Natural killer cell (primary cell): ENCODE measurements at regions not wholly inside any gene's neighbourhood (a gene's known extent, or its start where the extent isn't known, plus 50 kb on each side); places are given as distances from the start of the nearest gene placed in this dataset.

ENCODE experiments used
- ATAC-seq, 3 donors: fragments of 150-1000 bp in 2 of 3; fragments of 200-7000 bp in 1 of 3; cut with Tn5 transposase; 1 replicate in 1 of 3; 2 replicates in 2 of 3; pipeline ENCODE4 v1.10.0; 2021; ENCODE audit warnings: mild to moderate bottlenecking in 2 of 3, moderate library complexity in 2 of 3
- DNase-seq, 2 donors: peaks; one replicate each; pipeline versions ENCODE4 v3.0.0 to v3.0.0-alpha.2; 2013 to 2021; ENCODE audit warnings: mixed read lengths in 1 of 2
- H3K27ac ChIP-seq: one replicate; pipeline ENCODE4 v1.5.1; 2013; ENCODE audit warnings: mild to moderate bottlenecking, low read length
- H3K27me3 ChIP-seq: one replicate; pipeline ENCODE4 v1.6.1; 2013; ENCODE audit warnings: low read length; ENCODE audit not compliant: control insufficient read depth, insufficient read depth
- H3K36me3 ChIP-seq: one replicate; pipeline ENCODE4 v1.6.1; 2013; ENCODE audit warnings: low read length; ENCODE audit not compliant: control insufficient read depth, insufficient read depth
- H3K4me1 ChIP-seq: one replicate; pipeline ENCODE4 v1.6.1; 2013; ENCODE audit warnings: low read length; ENCODE audit not compliant: control insufficient read depth, insufficient read depth
- H3K4me3 ChIP-seq: one replicate; pipeline ENCODE4 v1.5.1; 2013; ENCODE audit warnings: low read length
- H3K9me3 ChIP-seq: one replicate; pipeline ENCODE4 v1.6.1; 2013; ENCODE audit warnings: low read length; ENCODE audit not compliant: control insufficient read depth, insufficient read depth
- H3K27ac Mint-ChIP-seq, 2 donors: one replicate each; pipeline ENCODE4 v1.8.0; 2022; ENCODE audit warnings: mild to moderate bottlenecking in 2 of 2, mixed read lengths in 2 of 2, moderate library complexity in 1 of 2
- H3K27me3 Mint-ChIP-seq, 2 donors: one replicate each; pipeline ENCODE4 v1.8.0; 2022; ENCODE audit warnings: low read depth in 2 of 2, mixed read lengths in 2 of 2
- H3K36me3 Mint-ChIP-seq: one replicate; pipeline ENCODE4 v1.8.0; 2022; ENCODE audit warnings: mixed read lengths
- H3K4me1 Mint-ChIP-seq, 2 donors: one replicate each; pipeline ENCODE4 v1.8.0; 2022; ENCODE audit warnings: mixed read lengths in 2 of 2
- H3K4me3 Mint-ChIP-seq: one replicate; pipeline ENCODE4 v1.8.0; 2022; ENCODE audit warnings: mild to moderate bottlenecking, moderate library complexity, mixed read lengths
- H3K9me3 Mint-ChIP-seq, 2 donors: one replicate each; pipeline ENCODE4 v1.8.0; 2022; ENCODE audit warnings: mixed read lengths in 2 of 2
- CTCF ChIP-seq: fragments of 200-600 bp; IDR thresholded peaks from one replicate; pipeline ENCODE4 v1.8.0; 2022; ENCODE audit warnings: antibody characterized with exemption
- WGBS: methylation state at CpG from one replicate; pipeline ENCODE4 v1.1.7; 2013; ENCODE audit warnings: missing lambda C conversion rate; ENCODE audit not compliant: insufficient coverage; 5-methylcytosine and 5-hydroxymethylcytosine counted together
- intact Hi-C: fragments of 100-400 bp; cut with micrococcal nuclease; formaldehyde crosslinking; loops from one replicate; pipeline ENCODE4 v1.14.2; 2022

- no peaks in the 10 kb centered on the region for H3K27me3 ChIP-seq
- DNase-seq (no peak), ATAC-seq (no peak)
- no peaks in the 10 kb centered on the region for H3K36me3 Mint-ChIP-seq
- H3K27ac Mint-ChIP-seq: no peak overlapping the region
- peaks cover 3 to 12% of the 10 kb centered on the region in 2 donors for H3K27me3 Mint-ChIP-seq
- TF ChIP-seq CTCF: no peak
- H3K9me3 ChIP-seq: peaks cover 7% of the 10 kb centered on the region
- no peaks in the 10 kb centered on the region for H3K36me3 ChIP-seq
- H3K4me1 Mint-ChIP-seq: no peaks in the 10 kb centered on the region
- intact Hi-C loops: no loop called here
- no peak overlapping the region for H3K4me3 ChIP-seq
- H3K4me3 Mint-ChIP-seq: no peak overlapping the region
- WGBS: 72% methylated on average over 3 of the region's 3 CpGs
- H3K27ac ChIP-seq: no peak overlapping the region
- H3K4me1 ChIP-seq: no peaks in the 10 kb centered on the region
- no peaks in the 10 kb centered on the region for H3K9me3 Mint-ChIP-seq
These were observed 1042.9 kb downstream of the UQCRFS1 start for GRCh38 chr19:28170066-28170465.

DNA sequence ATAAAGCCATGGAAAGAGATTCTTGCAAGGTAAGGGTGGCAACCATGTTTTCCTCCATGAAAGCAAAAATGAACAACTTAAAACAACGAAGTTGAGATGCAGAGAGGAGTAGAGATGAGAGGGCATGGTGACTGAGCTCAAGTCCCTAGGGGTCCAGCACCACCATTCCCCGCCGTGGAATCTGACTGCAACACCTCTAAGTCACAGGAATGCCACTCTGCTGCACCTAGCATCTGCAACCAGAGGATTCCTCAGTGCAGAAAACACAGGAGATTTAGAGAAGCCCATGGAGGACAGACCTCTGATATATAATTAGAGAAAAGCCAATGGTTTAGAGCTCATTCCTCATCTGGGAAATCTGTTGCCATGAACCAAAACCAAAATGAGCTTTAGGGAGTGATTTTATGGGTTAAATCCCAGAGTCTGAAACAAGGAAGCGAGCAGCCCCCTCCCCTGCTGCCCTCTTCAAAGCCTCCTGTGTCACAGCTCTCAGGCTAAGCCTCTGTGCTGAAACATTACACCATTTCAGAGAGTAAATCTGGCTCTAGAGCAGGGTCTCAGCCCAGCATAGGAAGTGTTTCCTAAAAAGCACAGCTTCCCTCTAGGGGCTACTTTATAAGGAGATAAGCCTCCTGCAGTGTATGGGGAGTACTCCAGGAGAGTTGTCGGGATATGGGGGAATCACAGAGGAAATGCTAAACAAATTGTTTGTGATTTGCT is 1043.6 kb downstream of the UQCRFS1 start:
- H3K27ac ChIP-seq: no peak overlapping the region
- H3K4me3 ChIP-seq: no peak overlapping the region
- H3K27me3 Mint-ChIP-seq: peaks cover 3 to 12% of the 10 kb centered on the region in 2 donors
- 20% methylated on average over 5 of the region's 5 CpGs for WGBS
- DNase-seq: no peak
- no peak overlapping the region for H3K27ac Mint-ChIP-seq
- no peaks in the 10 kb centered on the region for H3K9me3 Mint-ChIP-seq
- no peaks in the 10 kb centered on the region for H3K9me3 ChIP-seq
- H3K36me3 Mint-ChIP-seq: no peaks in the 10 kb centered on the region
- H3K4me3 Mint-ChIP-seq: no peak overlapping the region
- intact Hi-C loops: no loop called here
- no peaks in the 10 kb centered on the region for H3K4me1 Mint-ChIP-seq
- no peak for ATAC-seq
- no peaks in the 10 kb centered on the region for H3K4me1 ChIP-seq
- H3K27me3 ChIP-seq: no peaks in the 10 kb centered on the region
- H3K36me3 ChIP-seq: no peaks in the 10 kb centered on the region
- no peak for TF ChIP-seq CTCF

GRCh38 chr19:28168557-28168956 is 1044.4 kb downstream of the UQCRFS1 start:
- Mint-ChIP-seq H3K9me3 (no peaks in the 10 kb centered on the region), H3K4me1 (no peaks in the 10 kb centered on the region), H3K4me3 (no peak overlapping the region), H3K27me3 (peaks cover 3 to 12% of the 10 kb centered on the region in 2 donors), H3K27ac (no peak overlapping the region), H3K36me3 (no peaks in the 10 kb centered on the region)
- Histone ChIP-seq H3K27me3 (no peaks in the 10 kb centered on the region), H3K36me3 (no peaks in the 10 kb centered on the region), H3K4me1 (no peaks in the 10 kb centered on the region), H3K4me3 (no peak overlapping the region), H3K9me3 (no peaks in the 10 kb centered on the region), H3K27ac (no peak overlapping the region)
- no peak for DNase-seq
- intact Hi-C loops: no loop called here
- ATAC-seq: no peak
- TF ChIP-seq CTCF: no peak
- 65% methylated on average over 2 of the region's 2 CpGs for WGBS

DNA sequence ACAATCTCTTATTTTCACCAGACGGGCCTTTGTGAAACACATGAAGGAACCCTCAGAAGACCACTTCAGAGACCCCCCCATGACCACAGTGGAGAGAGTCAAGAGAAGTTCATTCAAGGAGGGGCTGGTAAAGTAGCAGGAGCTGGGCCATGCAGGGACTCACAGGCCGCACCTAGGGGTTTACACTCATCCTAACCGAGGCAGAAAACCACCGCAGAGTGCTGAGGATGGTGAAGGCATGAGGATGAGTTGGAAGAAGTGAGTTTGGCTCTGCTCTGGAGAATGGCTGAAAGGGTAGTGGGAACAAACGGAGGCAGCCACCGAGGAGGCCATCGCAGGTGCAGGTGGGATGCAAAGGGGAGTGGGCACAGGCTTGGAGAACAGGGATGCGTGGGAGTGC is 1046.9 kb downstream of the UQCRFS1 start:
- Histone ChIP-seq H3K27ac (no peak overlapping the region), H3K9me3 (no peaks in the 10 kb centered on the region), H3K27me3 (no peaks in the 10 kb centered on the region), H3K36me3 (no peaks in the 10 kb centered on the region), H3K4me1 (no peaks in the 10 kb centered on the region), H3K4me3 (no peak overlapping the region)
- 89% methylated on average over 8 of the region's 8 CpGs for WGBS
- Mint-ChIP-seq H3K4me3 (no peak overlapping the region), H3K27me3 (peaks cover 0 to 5% of the 10 kb centered on the region in 2 donors), H3K27ac (no peak overlapping the region), H3K36me3 (no peaks in the 10 kb centered on the region), H3K9me3 (no peaks in the 10 kb centered on the region), H3K4me1 (no peaks in the 10 kb centered on the region)
- DNase-seq: no peak
- intact Hi-C loops: no loop called here
- no peak for ATAC-seq
- TF ChIP-seq CTCF: no peak
